Activated CD4-positive, alpha-beta T cell treated with anti-CD3 and anti-CD28 coated beads, Interleukin-10, Interleukin-2, amounts not matched to agents 100 ng/mL and 50 ng/mL, durations not matched to agents 16 hours and 8 hours (primary cell): ENCODE measurements at regions not wholly inside any gene's neighbourhood (a gene's known extent, or its start where the extent isn't known, plus 50 kb on each side); places are given as distances from the start of the nearest gene placed in this dataset.
"Not testable (repeated sequence)": the region's sequence is repeated elsewhere in the genome, so short reads cannot be mapped to it uniquely, and the experiment has no call there.

ENCODE experiments used
- DNase-seq: peaks from one replicate; pipeline ENCODE4 v3.0.0-alpha.2; 2020

DNA sequence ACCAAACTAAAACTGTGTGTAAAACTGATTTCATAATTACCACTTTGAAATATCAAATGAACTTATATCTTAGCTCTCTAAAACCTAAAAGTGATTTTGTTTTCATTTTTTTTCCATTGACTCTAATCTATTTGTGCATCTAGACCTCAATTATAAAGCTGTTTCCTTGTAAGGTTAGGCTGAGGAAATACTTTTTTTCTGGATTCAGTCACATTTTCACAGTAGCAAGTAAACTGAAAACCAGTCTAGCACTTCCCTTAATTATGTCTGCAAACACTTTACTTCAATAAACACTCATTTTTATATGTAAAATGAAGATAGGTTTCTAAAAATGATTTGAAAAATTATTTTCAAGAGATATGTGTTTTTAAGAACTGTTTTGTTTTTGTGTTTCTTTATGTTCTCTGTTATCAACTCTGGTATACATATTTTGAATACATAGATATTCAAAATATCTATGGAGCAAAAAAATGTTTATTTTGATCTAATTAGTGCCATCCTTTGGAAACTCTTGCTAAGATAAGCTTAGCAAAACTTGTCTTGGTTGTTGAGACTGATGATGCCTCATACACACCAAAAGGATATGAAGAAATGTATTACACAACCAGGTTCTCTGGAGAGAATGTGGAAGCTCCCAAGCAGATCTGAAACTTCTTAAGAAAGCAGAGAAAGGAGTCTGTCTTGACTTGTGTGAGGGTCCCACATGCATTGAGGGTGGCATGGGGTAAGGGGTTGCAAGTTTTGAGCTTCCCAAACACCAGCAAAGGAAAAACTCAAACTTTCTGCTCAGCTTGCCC, 1887.4 kb downstream of the PCDH9 start:
- no peak for DNase-seq

DNA sequence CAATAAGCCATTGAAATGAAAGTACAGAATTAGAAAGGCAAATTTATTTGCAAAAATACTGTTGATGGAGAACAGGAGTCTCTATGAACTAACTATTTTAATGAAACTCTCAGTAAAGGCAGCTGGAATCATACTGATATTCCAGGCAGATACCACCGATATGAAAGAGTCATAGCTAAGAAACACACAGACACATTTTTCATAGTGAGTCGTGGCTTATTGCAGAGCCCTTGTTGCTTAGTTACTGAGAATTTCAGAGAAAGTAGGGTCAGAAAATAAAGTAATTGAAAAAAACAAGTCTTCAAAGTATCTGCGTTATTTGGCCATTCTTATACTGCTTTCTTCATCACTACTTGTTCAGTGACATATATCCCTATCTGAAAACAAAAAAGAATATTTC, 1890.9 kb downstream of the PCDH9 start:
- DNase-seq: no peak

DNA sequence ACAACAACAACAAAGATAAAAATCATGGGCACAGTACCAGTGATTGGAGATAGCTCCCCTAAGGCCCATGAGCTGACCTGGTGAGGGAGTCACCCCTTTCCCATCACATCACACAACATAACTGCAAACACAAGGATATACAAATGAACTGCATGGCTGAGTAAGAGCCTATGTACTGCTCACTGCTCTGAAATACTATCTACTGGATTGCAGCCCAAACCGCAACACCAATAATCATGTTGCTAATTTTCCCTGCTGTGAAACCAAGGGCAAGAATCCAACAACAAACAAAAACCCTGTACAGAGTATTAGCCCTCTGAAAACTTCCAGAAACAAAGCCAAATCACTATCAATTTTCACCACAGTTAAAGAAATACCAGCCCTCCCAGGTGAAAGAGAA, 1893.2 kb downstream of the PCDH9 start:
- DNase-seq: no peak

DNA sequence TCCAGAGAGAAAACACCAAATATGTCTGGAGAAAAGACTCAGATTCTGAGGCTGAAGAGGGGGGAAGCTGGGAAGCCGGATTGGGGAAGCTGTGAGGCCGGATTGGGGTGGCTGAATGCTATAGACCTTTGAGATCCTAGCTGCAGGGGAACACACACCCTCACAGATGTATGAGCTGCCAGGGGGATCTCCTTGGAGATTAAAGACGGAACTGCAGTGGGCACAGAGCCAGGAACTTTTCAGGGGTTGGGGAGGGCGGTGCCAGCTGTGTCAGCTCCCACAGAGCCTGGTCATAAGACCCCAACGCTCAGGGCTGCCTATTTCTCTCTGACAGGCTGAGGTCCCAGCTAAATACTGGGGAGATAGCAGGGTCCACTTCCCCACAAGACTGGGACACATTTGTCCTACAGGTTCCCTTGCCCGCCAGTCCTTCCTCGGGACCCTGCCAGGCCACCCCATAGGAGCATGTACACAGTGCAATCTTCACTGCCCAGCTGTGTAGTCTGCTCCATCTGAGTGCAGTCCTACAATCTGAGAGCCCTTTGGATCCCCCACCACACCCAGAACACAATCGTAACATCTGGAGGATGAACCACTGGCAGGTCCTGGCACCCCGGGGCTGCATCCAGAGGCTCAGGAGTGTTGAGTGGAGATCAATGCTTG, 1893.9 kb downstream of the PCDH9 start:
- no peak for DNase-seq

DNA sequence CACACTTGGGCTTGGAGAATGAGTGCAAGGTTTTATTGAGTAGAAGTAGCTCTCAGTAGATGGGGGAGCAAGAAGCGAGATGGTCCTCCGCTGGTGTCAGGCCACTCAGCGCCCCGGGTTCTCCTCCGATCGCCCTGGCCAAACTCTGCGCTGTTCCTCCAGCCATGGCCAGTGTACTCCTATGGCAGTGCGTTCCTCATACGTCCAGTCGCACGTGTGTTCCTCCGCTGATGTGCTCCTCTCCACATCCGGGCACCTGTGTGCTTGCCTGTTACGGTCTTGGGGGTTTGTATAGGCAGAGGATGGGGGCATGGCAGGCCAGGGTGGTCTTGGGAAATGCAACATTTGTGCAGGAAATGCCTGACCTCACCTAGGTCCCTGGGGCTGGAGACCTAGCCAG, 1899.4 kb downstream of the PCDH9 start:
- no peak for DNase-seq

DNA sequence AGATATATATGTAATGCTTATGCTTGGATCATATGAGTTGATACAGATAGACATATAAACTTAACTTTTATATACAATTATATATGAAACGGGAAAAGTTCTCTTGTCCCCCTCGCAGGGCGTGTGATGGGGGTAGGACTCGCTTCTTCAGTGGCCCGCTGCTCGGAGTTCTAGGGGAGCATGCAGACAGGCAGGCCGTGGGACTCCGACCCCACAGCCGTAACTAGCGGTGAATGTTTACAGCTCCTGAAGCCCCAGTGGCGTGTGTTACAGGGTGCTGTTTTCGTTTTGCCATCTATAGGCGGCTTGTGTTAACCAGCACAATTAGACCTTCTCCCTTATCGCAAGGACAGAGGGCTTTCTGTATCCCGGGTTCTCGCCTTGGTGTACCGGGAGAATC, 1899.8 kb downstream of the PCDH9 start:
- DNase-seq: no peak

DNA sequence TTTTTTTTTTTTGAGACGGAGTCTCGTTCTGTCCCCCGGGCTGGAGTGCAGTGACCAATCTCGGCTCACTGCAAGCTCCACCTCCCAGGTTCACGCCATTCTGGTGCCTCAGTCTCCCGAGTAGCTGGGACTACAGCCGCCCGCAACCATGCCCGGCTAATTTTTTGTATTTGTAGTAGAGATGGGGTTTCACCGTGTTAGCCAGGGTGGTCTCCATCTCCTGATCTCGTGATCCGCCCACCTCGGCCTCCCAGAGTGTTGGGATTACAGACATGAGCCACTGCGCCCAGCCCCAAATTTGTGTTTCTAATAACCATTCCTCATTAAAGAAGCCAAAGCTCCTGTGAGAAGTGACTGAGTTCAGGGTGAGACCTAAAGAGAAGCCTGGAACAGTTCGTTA, 1906.9 kb downstream of the PCDH9 start:
- not testable (repeated sequence) for DNase-seq

DNA sequence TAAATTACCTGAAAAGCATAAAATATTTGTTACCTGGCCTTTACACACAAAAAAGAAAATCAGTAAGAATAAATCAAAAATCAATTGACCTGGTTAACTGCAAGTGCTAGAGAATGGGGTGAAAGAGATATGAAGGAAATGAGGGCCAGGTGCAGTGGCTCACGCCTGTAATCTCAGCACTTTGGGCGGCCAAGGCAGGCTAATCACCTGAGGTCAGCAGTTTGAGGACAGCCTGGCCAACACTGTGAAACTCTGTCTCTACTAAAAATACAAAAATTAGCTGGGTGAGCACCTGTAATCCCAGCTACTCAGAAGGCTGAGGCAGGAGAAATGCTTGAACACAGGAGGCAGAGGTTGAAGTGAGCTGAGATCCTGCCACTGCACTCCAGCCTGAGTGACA, 1908.7 kb downstream of the PCDH9 start:
- DNase-seq: not testable (repeated sequence)

DNA sequence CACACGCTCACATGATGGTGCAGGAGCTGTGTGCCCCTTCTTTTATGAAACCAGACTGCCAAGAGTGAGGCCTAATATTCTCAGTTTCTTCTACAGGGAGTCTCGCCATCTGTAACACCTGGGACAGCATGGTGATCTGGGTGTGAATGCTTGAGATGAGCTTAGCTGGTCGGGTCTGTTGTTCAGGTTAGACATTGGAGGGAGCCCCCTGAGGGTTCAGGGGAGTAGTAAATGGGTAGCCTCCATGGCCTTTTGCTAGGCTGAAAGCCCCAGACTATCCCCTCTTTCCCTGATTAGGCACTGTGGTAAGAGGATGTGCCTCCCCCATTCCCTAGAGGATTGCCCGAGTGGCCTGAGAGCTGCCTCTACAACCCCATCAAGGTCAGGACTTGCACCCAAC, 1916.1 kb downstream of the PCDH9 start:
- no peak for DNase-seq

DNA sequence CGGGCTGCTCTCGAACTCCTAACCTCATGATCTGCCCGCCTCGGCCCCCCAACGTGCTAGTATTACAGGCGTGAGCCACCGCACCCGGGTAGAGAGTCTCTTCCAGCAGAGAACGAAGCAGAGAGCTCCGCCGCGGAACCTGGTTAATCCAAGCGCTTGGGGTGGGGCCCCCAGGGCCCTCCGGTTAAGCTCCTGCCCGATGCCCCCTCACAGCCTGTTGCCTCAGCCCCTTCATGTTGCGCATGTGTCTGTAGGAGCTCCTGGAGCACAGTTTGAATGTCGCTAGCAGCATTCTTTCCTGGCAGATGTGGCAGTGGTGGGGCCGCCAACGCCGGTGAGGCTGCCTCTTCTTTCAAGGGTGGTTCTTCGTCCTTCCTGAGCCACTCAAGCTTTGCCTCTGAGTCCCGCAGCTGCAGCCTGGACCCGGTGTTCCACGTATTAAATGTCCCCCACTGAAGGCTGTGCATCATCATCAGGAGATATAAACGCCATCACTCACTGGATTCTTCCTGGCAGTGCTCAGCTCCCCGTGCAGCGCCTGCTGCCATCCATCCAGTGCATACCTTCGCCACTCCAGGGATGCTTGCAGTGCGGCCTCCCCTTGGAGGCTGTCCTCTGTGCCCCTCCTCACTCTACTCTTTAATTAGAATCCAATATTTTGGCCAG, 1919.3 kb downstream of the PCDH9 start:
- no peak for DNase-seq

DNA sequence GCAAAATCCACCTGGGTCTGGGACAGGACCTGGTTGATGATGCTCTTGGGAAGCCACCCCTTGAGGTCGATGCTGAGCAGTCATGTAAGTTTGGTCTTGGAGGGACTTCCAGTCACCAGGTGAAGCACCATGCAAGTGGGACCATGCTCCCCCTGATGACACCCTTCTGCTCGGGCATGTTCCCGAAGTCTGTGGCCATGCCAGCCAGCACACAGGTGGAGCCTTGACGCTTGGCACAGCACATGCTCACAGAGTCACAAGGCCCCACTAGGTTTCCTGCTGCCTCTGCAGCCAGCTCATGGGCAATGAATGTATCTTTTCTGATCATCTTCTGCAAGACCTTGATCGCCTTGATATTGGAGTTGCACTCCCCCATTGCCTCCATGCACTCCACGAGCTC, 1920.2 kb downstream of the PCDH9 start:
- DNase-seq: no peak

DNA sequence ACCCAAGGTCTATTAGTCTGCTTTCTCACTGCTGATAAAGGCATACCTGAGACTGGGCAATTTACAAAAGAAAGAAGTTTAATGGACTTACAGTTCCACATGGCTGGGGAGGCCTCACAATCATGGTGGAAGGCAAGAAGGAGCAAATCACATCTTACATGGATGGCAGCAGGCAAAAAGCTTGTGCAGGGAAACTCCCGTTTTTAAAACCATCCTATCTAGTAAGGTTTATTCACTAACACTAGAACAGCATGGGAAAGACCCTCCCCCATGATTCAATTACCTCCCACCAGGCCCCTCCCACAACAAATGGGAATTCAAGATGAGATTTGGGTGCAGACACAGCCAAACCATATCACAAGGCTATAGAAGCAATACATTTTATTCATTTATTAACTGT, 1921.4 kb downstream of the PCDH9 start:
- DNase-seq: not testable (repeated sequence)

DNA sequence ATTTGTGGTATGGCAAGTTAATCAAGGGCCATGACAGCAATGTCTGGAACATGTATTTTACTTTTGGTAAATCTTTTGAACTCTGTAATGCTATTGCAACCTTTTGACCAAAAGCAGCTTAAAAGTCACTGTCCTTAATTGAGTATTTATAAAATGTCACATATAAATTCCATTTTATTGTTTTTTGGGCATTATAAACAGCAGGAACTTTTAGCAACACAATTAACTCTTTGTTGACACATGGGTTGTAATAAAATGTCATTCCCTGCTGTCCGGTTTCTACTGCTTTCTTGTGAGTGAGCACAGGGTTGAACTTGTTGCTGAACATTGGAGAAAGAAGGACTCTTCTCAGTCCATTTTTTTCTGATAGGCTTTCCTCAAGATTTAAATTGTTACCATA, 1923.1 kb downstream of the PCDH9 start:
- no peak for DNase-seq

DNA sequence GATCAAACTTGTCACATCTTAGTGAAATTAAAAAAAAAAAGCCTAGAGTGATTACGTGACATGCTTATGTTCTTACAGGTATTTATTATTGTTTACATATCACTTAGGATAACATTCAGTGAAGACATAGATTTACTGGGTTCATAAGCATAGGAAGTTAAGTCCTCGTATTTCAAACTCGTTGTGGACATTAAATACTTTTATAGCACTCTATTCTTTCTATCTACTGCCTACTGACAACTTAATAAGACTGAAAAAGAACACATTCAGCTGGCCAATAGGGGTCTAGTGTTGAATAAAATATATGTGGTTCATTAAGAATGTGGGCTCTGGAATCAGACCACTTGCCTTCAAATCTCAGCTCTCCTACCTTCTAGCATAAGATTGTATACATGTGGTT, 1927.4 kb downstream of the PCDH9 start:
- DNase-seq: no peak

DNA sequence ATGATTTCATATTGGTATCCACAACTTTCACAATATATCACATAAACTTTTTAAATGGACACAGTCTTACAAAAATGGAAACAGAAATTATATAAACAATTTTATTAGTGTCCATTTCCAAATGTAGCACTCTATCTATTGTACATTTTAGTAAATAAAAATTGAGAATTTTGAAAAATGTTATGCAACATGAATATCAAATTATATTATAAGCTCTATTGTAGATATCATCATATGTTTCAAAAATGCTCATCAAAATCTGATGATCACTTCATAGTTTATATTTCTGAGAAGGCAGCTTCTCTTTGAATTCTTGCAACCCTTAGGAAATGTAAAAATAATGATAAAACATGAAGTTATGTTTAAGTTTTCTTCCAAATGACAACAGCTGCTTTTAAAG, 1928.6 kb downstream of the PCDH9 start:
- no peak for DNase-seq

DNA sequence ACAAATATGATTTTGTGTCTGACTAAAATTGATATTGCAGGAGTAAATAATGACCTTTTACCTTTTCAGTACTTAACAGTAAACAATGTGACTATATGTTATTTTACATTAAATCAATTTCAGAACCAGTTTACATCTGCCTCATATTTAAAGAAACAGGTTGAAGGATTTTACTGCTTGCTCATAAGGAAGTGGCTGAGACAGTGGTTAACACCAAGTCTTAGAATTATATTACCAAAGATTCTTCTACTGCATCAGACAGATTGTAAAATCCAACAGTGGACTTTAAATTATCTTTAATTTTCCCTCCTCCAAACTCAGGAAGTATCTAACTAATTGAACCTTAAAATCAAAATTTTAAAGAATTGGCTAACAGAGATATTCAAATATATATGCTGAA, 1929.9 kb downstream of the PCDH9 start:
- no peak for DNase-seq

DNA sequence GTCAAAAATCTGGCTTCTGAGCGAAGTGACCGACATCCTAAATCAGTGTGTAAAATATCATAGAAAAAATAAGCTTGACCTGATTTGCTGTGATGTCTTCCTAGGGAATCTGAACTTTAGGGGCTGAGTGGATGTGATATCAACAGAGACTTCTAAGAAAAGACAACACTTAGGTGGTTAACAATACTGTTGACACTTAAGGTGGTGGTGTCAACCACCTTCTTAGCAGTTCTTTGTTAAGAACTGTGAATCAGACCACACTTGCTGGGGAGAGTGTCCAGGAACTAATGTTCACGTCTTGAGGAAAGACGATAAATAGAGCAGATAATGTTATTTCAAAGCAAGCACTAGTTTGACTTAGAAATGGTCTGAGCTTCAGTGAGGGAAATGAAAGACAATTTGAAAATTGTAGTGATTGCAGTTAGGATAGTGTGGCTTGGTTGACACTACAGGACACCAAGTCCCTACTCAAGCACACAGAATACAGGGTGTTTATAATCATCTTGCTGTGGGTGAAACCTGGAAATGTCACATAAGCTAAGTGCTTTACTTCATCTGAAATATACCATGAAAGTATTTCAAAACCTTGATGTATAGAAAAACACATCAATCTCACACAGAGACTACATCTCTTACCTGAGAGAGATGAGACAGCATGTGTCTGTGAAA, 1936.5 kb downstream of the PCDH9 start:
- DNase-seq: no peak

DNA sequence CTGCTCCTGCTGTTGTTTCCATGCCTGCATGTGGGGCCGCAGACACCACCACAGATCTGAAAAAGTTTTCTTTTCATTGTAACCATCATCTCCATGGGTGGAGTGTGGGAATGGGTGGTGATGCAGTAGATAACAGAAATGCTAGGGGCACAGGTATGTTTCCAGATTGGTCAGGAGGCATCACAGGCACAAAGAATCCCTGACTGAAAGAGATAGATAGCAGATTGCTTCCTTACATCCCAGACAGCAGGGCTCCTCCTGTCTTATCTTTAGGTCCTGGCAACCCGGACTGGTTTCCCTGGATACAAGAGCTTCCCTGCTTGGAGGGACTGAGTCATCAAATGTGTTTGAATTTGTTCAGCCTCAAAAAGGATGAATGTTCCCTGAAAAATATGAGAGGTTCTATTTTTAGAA, 1937.6 kb downstream of the PCDH9 start:
- DNase-seq: no peak

DNA sequence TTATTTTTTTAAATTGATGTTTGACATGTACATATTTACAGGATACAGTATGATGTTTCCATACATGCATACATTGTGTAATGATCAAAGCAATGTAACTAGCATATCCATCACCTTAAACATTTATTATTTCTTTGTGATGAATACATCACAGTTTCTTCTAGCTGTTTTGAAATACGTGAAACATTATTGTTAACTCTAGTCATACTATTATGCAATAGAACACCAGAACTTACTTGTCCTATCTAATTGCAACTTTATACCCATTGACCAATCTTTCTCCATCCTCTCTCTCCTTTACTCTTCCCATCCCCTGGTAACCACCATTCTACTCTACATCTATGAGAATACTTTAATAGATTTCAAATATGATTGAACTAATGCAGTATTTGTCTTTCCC, 1942.7 kb downstream of the PCDH9 start:
- DNase-seq: no peak

DNA sequence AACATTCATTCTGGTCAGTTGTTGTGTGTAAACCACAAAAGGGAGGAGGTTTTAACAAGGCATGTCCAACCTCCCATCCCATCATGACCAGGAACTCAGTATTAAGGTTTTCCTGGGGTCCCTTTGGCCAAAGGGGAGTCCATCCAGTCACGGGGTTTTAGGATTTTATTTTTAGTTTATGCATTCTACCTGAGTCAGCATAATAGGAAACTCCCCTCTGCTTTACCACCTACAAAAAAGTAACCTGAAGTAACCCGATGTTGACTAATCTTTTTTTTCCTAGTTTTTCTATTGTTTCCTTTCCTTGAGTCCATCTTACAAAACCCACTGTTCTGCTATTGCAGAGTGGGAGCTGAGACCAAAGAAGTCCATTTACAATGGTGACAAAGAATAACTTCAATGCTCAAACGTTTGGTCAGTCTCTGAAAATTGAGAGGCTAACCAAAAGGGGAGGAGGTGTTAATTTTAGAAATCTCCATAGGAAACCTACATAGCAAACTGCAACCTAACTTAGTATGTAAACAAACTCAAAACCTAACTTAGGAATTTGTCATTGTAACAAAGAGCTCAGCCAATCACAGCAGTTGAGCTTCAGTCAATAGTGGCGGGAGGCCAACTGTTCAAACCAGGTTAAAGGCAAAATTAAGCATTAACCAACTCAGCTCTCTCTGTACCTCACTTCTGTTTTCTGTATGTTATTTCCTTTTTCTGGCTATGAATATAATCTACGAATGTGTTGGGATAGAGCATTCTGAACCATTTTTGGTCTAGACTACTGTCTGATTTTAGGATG, 1954.1 kb downstream of the PCDH9 start:
- no peak for DNase-seq

DNA sequence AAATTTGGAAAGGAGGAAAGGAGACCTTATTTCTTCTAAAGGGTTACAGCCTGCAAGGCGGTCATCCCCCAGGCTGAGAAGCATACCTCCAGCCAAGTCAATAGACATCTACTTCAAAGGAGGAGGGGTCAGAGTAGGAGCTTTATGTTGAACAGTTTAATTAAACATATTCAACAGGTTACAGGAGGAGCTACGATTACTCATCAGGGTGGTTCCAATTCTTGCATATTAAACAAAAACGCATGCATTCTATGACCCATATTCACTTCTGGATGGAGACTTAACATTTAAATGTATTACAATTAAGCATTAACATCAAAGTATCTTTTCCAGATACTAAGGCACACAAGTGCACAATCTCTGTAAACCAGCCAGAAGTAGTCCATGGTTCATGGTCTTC, 1955.0 kb downstream of the PCDH9 start:
- DNase-seq: no peak

DNA sequence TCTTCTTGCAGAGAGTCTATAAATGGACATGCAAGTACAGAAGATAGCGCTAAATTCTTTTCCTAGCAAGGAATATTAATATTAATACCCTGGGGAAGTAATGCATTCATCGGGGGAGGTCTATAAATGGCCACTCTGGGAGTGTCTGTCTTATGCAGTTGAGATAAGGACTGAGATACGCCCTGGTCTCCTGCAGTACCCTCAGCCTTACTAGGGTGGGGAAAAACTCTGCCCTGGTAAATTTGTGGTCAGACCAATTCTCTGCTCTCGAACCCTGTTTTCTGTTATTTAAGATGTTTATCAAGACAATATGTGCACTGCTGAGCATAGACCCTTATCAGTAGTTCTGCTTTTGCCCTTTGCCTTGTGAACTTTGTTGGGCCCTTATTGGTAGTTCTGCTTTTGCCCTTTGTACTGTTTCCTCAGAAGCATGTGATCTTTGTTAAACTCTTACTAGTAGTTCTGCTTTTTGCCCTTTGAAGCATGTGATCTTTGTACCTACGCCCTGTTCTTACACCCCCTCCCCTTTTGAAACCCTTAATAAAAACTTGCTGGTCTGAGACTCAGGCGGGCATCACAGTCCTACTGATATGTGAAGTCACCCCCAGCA, 1956.2 kb downstream of the PCDH9 start:
- not testable (repeated sequence) for DNase-seq
